ENCODE measurements at regions not wholly inside any gene's neighbourhood (a gene's known extent, or its start where the extent isn't known, plus 50 kb on each side); places are given as distances from the start of the nearest gene placed in this dataset.

DNA sequence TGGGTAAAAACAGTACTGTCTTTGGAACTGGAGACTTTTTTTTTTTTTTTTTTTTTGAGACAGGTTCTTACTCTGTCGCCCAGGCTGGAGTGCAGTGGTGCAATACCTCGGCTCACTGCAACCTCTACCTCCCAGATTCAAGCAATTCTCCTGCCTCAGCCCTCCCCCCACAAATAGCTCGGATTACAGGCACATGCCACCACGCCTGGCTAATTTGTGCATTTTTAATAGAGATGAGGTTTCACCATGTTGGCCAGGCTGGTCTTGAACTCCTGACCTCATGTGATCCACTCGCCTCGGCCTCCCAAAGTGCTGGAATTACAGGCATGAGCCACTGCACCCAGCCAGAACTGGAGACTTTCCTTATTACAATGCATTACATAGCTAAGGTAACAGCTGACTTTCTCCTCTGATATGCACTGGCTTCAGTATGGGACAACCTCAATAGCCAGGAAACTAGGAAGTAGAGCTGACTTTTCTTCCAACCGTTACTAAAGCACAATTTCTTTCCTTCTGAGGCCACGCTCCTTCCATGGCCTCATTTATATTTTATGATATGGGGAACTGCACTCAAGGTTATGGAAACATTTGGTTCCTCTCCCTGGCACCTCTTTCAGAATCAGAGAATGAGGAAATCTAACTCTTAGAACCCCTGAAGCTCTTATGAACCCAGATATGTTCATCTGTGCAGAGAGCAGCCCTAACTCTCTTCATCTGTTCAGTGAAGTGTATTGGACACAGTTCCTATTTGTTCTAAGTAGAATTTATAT is 53.5 kb upstream of the FAM9B start:
- no peak for DNase-seq

DNA sequence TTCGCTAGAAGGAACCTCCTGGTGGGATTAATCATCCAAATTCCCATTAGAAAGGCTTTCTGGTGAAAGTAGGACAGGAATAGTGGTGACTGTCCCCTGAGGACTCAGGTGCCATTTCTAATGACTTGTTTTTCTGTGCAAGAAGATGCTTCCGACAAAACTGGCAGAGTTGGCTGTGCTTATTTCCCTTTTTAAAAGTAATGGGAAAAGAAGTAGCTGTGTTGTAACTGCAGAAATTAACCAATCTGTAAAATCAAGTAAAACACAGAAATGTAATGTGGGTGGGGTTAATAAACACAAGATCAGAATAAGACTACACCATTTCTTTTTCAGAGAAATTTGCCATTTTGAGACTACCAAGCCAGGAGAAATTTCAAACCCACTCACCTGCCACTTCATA is 55.0 kb upstream of the FAM9B start:
- no peak for DNase-seq

DNA sequence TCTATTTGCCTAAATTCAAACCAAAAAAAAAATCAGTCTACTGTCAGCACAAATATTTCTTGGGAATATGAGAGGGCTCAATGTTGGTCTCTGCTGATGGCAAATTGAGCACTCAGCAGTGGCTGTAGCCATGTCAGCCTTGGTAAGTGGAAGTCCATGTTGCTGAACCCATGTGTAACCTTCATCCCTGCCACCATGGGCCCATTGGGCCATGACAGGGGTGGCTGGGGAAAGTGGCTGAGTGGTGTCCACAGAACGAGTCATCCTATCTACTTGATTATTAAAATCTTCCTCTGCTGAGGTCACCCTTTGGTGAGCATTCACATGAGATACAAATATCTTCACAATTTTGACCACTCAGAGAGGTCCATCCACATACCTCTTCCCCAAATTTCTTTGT is 56.8 kb upstream of the FAM9B start:
- no peak for DNase-seq

DNA sequence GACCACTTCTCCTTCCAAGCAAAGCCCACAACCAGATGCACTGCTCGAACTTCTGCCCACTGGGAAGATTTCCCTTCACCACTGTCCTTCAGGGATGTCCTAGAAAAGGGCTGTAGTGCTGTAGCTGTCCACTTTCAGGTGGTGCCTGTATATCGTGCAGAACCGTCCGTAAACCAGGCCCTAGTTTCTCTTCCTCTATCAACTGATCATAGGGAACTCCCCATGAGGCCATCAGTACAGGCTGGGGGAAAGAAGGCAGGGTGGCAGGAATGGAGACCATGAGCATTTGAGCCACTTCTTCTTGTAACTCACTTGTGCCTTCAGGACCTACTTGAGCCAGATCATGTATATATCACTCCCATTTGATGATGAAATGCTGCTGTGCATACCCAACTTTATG is 57.3 kb upstream of the FAM9B start:
- no peak for DNase-seq

DNA sequence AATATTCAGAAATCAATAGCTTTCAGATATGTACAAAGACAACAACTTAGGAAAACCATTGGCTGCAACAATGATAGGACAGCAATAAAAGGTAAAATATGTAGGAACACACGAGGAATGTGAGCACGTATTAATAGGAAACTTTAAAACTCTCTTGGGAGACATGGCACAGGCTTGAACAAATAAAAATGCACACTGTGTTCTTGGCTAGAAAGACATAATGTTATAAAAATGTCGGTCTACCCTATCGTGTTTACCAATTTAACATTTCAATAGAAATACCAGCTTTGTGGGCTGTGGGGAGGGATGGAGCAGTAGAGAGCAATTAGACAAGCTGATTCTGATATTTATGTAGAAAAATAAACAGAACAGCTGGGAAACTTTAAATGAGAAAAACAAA is 69.0 kb upstream of the FAM9B start:
- DNase-seq, result no peak

DNA sequence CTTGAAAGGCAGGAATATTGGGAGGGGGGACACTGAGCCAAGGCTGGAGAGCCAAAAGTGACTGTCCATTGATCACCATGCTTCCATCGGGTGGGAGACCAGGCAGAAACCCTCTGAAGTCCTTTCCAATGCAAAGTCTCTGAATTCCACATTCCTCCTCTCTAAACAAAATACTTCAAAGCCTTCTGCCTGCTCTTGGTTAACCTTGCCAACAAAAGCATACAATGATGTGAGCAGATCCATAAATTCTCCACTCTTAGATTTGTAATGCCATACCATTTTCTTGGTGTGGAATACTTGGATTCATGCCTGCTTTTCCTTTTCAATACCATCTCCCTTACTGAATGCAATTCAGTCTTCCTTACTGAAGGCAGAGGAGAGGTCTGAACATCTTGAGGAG is 74.1 kb upstream of the FAM9B start:
- DNase-seq, result no peak

DNA sequence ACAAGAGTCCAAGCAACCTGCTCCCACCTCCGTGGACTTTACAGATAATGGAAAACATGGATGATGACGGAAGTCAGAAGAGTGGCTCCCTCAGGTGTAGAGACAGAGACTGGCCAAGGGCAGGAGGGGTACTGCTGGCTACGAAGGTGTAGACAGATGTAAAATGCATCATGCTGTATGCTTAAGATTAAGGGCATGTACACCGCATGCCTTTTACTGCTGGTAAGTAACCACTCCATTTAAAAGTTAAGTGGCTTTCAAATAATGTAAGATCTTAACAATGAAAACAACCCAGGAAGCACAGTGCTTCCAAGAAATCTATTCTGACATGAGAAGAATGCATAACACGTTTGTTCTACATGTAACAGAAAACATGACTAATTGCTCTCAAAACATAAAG is 76.9 kb upstream of the FAM9B start:
- DNase-seq, result no peak

DNA sequence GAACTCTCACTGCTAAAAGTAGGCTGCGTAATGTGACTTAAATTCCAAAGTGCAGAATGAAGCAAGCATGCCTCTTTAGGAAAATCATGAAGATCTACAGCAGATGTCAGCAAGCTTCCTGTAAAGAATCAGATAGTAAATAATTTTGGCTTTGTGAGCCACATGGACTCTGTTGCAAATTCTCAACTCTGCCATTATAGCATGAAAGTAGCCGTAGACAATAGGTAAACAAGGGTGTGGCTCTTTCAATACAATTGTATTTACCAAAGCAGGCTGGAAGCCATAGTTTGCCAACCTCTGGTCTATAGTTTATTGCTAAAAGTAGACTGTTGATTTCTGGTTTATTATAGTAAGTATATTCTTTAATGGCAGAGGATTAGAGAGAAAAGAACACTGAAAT is 80.3 kb upstream of the FAM9B start:
- no peak for DNase-seq

DNA sequence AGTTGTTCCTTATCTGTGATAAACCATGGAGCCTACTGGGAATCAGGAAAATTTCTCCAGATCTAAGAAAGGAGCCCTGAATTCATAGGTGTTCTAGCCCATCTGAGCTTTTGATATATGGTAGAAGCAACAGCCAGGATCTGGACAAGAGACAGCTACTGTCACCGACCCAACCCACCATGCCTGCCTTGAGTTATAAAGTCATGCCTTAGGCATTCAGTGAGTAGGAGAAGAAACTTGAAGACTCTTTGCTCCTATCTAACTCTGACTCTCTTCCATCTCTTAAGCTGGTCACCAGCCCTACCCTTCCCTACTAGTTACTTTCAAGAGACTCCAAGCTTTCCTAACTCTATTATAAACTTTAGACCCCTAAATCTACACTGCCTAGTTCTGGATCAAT is 83.9 kb upstream of the FAM9B start:
- DNase-seq, result no peak

DNA sequence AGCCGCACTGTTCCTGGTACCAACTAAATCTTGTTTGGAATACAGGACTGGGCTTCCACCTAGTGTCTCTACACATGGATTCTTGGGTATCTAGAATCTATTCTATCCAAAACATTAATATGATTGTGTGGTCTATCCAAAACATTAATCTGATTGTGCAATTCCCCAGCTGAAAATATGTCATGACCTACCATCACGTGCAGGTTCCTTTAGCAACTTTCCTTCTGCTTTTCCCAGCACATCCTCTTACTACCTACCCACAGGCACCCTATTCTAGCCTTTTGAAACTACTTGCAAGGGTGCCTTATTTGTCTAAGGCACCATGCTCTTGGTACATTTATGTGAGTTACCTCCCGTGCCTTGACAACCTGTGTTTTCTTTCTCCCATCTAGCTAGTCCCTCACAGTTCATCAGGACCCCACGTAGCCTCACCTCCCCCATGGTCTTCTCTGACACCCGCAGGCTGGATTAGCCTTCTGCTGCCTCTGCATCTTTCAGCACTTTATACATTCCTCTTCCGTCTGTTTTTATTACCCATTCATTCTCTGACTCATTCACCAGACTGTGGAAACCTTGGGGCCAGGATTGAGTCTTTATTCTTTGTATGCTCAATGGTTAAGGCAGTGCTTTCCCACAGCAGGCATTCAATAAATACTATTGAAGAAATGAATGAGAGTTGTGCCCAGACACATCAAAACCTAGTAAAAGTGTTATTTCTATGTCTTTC is 88.8 kb upstream of the FAM9B start:
- no peak for DNase-seq

DNA sequence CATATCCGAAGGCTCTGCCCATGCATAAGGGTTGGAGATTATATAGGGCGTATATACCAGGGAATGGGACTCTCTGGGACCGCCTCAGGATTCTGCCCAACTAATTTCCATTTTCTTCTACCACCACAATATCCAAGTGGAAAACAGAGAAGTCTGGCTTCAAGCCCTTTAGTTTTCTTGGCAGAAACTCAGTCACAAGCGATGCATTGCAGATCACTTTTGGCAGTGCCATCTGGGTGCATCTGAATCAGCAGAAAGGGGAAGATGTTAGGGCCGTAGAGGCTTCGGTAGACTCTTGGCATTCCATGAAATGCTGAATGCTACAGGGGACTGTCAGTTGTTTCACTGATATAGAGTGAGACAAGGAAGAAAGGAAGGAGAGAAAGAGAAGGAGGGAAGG is 94.1 kb upstream of the FAM9B start:
- DNase-seq, result no peak

DNA sequence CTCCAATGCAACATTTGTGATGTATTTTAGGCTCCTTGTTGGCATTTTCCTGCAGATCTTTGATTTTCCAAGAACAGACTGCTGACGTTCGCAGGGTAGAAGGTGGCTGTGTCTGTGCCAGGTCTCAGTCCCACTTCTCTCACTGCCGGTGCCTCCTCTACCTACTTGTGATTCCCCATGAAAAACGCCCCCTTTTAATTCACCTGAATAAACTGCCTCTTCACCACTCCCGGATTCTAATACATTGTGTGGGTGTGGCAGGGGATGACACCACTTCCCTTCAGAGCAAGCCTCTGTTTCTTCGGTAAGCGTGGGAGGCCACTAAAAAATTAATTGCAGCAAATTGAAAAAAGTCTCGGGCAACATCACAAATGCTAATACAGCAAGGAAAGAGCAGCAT is 96.1 kb upstream of the FAM9B start:
- no peak for DNase-seq

DNA sequence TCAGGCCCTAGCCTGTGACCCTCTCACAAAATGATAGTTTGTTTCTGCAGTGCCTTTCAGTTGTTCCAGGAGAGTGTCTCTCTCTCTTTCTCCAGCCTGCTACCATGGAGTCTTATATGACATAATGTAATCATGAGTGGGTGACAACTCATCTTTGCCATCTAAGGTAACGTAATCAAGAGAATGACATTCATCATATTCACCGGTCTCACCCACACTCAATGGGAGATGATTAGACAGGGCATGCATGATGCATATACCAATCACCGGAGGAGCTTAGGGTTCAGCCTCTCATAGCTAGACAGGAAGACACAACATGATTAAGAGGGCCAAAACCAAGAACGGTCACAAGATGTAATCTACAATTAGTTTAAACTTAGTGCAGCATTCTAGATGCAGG is 97.1 kb upstream of the FAM9B start:
- DNase-seq, result no peak

DNA sequence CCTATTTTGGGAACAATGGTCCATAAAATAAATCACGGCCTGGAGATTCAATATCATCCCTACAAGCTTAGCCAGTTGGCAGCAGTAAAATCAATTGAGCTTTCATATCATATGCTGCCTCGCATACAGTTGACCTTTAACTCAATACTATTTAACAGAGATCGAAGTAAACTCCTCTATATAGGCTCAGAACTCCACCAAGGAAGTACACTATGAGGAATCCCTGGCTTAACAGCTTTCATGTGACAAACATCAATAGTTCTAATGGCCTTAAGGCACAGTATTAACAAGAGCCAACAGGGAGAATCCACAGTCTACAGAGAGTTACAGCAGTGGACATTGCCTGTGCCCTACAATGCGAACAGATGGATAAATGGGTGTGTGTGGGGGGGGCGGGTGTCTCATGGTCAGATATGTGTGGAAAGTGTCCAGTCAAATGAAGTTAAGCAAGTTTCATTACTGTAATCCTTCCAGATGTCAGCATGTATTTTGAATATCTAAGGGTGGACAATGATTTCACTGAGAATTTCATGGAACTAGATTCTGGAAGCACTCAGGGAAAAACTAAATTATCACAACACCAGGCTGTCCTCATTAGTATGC is 98.2 kb upstream of the FAM9B start:
- no peak for DNase-seq

DNA sequence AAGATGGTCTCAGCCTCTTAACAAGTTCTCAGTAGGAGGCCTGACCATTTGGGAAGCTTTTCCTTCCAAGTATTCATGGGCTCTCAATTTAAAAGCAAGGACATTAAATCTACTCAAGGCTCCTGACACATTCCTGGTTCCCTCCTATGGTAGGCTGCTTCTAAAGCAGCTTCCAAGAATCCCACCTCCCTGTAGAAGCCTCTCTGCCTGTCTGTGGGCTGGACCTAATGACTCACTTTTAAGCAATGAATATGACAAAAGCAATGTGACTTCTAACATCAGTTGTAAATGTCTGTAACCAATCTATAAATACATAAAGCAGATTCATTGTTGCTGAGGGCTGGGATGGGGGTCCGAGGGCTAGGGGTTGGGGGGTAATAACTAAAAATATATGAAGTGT is 99.5 kb upstream of the FAM9B start:
- DNase-seq, result no peak

DNA sequence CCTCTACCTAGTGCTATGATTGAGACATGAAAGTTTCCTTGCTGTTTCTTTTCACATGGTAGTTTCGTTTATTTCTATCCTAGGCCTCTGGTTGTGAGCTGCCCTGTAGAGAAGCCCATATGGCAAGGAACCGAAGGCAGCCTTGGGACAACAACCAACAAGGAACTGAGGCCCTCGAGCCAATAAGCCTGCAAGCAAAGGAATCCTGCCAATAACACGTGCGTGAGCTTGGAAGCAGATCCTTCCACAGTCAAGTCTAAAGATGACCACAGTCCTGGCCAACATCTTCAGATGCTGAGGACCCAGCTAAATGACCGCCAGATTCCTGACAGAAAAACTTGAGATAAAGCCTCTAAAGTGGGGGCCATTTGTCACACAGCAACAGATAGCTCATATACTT is 100.4 kb upstream of the FAM9B start:
- DNase-seq, result no peak

DNA sequence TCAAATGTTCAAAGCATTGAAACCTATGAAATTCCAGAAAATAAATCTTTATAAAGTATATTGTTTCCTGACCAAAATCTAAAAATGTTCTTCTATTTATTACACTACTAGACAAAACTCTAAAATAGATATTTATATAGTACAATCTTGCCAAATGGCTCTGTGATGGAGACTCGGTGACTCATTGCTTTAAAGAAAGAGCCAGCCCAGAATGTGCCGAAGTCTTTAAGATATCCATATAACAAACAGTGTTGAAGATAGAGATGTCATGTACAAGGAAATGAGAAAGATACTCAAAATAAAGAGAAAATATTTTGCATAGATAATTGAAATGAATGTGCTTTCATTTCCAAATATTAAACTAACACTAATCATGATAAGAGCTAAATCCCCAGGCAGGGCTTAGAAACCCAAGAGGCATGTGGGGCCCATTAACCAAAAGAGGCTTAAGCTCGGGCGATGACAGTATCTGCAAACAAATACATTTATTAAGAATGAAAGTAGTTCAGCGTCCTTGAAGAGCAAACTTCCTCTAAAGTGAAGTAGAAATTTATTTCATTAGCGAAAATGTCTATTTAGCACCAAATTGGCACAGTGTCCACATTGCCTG is 102.1 kb upstream of the FAM9B start:
- no peak for DNase-seq

DNA sequence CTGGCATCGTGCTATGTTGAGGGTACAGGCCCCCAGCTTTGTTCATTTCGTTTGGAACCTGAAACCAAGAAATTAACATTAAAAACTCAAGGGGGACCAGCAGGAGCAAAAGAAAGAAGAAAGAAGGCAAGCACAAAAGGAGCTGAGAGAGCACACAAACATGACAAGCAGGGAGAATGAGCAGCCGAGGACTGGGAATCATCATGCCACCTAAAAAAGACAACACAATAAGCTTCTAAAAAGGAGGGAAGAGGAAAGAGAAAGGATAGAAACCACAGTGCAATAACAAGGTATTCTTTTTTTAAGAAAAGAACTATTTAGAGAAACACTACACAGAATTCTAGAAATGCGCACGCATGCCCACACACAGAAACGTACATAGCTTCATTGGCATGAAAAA is 103.2 kb upstream of the FAM9B start:
- no peak for DNase-seq

DNA sequence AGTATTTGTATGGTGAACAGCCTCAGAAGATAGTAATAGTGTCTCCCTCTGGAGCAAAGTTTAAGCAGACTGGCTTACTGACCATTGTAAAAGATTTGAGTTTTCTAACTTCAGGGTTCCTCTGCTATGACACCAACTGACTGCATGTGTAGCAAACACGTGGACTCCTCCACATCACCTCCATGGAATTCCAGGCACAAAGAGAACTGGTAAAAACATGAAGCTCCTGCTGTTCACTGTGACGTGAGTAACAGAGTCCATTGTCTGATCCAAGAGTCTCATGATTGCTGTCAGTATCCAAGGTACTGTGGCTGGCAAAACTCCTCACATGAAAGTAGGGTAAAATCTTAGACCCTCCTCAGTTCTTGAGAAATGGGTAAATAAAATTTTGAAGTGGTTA is 107.6 kb upstream of the FAM9B start:
- no peak for DNase-seq

DNA sequence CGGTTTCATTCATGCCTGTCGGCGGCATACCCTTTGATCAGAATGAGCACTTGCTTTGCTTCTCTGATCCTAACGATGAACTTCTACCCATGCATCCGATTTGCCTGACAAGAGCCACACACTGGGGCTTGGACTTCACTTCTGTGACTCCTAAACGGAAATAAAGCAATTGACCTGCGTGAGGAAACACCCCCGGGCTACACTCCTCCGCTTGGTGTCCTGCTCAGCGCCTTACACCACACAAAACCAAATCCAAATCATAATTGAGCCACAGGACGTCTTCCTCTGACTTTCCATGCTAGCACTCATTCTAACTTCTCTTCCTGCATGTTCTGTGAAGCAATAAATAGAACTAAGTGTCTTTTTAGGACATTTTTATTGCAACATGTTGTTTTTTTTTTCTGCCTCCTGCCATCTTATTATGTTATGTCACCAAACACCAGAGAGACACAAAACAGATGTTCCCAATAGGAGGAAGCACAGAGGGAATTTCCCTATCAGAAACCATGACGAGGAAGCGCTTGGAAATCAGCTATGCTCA is 110.8 kb upstream of the FAM9B start:
- no peak for DNase-seq

DNA sequence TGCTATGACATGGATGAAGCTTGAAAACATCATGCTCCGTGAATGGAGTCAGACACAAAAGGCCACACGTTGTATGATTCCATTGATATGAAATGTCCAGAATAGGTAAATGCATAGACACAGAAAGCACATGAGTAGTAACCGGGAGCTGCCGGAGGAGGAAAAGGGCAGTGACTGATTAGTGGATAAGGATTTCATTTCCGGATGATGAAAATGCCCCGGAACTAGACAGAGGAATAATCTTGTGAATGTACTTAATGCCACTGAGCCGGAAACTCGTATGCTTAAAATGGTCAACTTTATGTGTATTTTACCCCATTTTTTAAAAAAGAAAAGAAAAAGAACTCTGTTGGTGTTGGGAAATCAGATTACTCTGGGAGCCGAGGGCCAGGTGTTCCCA is 112.7 kb upstream of the FAM9B start:
- DNase-seq, result no peak

DNA sequence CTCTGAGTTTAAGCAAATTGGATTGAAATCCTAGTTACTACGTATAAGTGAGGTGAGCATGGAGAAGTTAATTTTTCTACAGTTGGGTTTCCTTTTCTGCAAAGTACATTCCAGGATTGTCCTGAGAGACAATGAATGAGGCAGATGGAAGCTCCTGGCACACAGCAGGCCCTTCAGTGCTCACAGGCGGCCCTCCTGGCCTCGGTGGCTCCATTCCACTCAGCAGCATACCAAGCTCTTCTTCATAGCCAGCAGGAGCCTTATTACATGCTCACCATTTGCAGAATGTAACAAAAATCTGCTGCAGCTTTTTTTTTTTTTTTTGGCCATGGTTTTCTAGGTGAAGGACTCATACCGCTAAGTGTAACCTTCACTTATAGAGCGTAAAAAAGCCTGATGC is 113.2 kb upstream of the FAM9B start:
- no peak for DNase-seq

DNA sequence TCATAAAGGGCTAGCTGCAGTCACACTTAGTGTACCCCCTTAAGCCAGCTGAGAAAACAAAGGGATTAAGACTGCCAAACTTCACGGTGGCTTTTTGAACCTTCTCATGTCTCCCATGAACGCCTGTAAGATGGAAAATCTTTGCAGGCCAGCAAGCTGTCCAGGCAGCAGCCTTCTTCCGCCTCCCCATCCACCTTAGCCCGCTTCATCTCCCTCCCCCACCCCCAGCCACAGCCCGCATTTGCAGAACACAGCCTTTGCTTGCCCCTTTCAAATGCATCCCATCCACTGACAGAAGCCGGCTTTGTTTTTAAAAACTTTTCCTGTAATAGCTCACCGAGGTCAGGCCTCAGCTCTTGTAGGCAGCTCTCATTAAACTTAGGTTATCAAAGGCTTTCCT is 113.8 kb upstream of the FAM9B start:
- no peak for DNase-seq
